Coronary artery (tissue), 2 donors: ENCODE measurements at regions not wholly inside any gene's neighbourhood (a gene's known extent, or its start where the extent isn't known, plus 50 kb on each side); places are given as distances from the start of the nearest gene placed in this dataset.

Experiments
- DNase-seq: peaks from one replicate; pipeline ENCODE4 v3.0.0-alpha.2; 2017; ENCODE audit warnings: low spot score
- H3K27ac ChIP-seq, 2 donors: fragments of 200-600 bp; sonication (generic); one replicate each; pipeline ENCODE4 v1.5.1; 2016 to 2019
- H3K4me3 ChIP-seq: fragments of 200-600 bp; sonication (generic); 2 replicates; pipeline ENCODE4 v1.5.1; 2016; ENCODE audit warnings: mild to moderate bottlenecking, moderate library complexity
- TF ChIP-seq, protein P1 (sequence below): fragments of 200-600 bp; sonication (generic); IDR thresholded peaks from one replicate; pipeline ENCODE4 v1.5.1; 2019; ENCODE audit warnings: antibody characterized with exemption

DNA sequence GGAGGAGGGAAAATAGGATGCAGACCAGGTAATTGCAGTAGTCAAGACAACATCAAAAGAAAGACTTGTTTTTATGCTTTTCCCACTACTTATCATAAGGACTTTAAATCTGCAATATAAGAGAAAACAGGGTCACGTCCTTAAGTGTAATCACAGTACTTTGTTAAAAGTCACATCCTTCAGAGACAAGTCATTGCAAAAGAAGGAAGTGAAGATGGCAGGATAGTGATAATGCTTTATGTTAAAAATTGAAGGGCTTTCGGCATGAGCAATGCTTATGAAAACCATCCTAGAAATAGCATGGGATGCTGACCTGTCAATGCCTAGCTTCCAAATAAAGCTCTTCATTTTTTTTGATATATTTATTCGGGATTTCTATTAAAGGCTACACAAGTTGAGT is 110.2 kb upstream of the TENM3 start:
- TF ChIP-seq, protein P1, sequence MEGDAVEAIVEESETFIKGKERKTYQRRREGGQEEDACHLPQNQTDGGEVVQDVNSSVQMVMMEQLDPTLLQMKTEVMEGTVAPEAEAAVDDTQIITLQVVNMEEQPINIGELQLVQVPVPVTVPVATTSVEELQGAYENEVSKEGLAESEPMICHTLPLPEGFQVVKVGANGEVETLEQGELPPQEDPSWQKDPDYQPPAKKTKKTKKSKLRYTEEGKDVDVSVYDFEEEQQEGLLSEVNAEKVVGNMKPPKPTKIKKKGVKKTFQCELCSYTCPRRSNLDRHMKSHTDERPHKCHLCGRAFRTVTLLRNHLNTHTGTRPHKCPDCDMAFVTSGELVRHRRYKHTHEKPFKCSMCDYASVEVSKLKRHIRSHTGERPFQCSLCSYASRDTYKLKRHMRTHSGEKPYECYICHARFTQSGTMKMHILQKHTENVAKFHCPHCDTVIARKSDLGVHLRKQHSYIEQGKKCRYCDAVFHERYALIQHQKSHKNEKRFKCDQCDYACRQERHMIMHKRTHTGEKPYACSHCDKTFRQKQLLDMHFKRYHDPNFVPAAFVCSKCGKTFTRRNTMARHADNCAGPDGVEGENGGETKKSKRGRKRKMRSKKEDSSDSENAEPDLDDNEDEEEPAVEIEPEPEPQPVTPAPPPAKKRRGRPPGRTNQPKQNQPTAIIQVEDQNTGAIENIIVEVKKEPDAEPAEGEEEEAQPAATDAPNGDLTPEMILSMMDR = no peak
- Histone ChIP-seq H3K27ac (no peak overlapping the region), H3K4me3 (no peak overlapping the region)
- DNase-seq = no peak

- H3K27ac ChIP-seq = no peak overlapping the region
- H3K4me3 ChIP-seq = no peak overlapping the region
- no peak for DNase-seq
- TF ChIP-seq, protein P1 = no peak
Measured at GRCh38 chr4:182134261-182134660, 108.9 kb upstream of the TENM3 start.

- TF ChIP-seq, protein P1 = no peak
- no peak overlapping the region for H3K4me3 ChIP-seq
- no peak for DNase-seq
- no peak overlapping the region for H3K27ac ChIP-seq
Measured at GRCh38 chr4:182136201-182136600, 107.0 kb upstream of the TENM3 start.

- no peak for DNase-seq
- TF ChIP-seq, protein P1 = no peak
- no peak overlapping the region for H3K27ac ChIP-seq
Measured at GRCh38 chr4:182137343-182137742, 105.9 kb upstream of the TENM3 start.

DNA sequence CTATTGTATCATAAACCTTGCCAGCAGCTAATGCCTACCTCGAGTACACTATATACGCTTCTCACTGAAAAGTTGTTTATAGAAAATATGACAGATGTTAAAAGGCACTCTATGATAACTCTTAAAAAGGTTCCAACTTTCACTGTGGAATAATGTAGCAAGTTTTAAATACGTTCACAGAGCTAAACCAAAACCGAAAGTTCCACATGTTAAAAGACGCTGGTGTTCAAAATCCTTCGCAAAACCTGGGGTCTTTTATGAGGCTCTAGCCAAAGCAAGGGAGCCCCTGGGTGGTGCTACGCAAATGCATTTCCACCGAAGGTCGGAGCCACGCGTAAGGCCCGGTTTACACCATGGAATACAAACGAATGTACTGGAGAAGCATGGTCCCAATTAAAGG is 103.7 kb upstream of the TENM3 start:
- H3K4me3 ChIP-seq = no peak overlapping the region
- DNase-seq = no peak
- TF ChIP-seq, protein P1 = no peak
- H3K27ac ChIP-seq = no peak overlapping the region

More at GRCh38 chr4:182137343-182137742, 105.9 kb upstream of the TENM3 start:
- no peak overlapping the region for H3K4me3 ChIP-seq

GRCh38 chr4:182140547-182140946 is 102.7 kb upstream of the TENM3 start:
- Histone ChIP-seq H3K4me3 (no peak overlapping the region), H3K27ac (no peak overlapping the region)
- no peak for DNase-seq
- TF ChIP-seq, protein P1 = no peak

DNA sequence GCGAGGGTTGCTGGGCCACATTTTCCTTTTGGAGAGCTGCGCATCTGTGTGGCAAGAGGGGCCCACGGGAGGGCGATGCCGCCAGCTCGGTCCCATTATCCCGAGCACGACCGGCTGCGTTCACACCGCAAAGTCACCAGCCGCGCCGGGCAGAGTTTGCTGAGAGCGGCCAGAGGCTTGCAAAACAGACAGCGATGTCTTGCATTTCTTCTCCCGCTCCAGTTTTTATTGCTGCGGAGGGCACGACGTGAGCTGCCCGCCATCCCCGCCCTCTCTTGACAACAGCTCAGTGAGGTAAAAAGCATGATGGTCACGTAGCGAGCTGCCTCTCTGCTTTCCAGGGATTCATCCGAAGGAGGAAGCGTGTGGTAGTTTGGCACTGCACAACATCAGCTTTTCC is 102.1 kb upstream of the TENM3 start:
- no peak overlapping the region for H3K27ac ChIP-seq

More for the DNA sequence above, 102.1 kb upstream of the TENM3 start:
- H3K4me3 ChIP-seq = peak overlapping the region; percentile 42
- TF ChIP-seq, protein P1 = no peak
- DNase-seq = no peak
